ENCODE measurements at regions not wholly inside any gene's neighbourhood (a gene's known extent, or its start where the extent isn't known, plus 50 kb on each side); places are given as distances from the start of the nearest gene placed in this dataset.

GRCh38 chr4:121519236-121519838 lies 138.5 kb upstream of the QRFPR start:
- no peak for DNase-seq

GRCh38 chr4:121517241-121517640 lies 136.4 kb upstream of the QRFPR start:
- DNase-seq: no peak

GRCh38 chr4:121514443-121514842 lies 133.6 kb upstream of the QRFPR start:
- no peak for DNase-seq

DNA sequence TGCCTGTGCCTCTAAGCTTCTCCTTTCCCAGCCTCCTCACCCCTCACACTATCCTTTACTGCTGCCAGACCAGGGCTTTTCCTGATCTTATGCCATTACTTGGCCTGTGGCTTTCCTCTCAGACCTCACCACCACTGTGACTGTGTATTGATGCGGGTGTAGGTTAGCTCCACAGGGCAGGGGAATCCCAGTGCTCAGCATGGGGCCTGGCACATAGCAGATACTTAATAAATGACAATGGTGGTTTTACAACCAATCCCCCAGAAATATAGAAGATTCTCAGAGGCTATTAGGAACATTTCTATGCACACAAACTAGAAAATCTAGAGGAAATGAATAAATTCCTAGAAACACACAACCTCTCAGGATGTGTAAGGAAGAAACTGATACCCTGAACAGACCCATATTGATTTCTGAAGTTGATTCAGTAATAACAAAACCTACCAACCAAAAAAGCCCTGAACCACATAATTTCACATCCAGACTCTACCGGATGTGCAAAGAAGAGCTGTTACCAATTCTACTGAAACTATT lies 129.6 kb upstream of the QRFPR start:
- DNase-seq: no peak

DNA sequence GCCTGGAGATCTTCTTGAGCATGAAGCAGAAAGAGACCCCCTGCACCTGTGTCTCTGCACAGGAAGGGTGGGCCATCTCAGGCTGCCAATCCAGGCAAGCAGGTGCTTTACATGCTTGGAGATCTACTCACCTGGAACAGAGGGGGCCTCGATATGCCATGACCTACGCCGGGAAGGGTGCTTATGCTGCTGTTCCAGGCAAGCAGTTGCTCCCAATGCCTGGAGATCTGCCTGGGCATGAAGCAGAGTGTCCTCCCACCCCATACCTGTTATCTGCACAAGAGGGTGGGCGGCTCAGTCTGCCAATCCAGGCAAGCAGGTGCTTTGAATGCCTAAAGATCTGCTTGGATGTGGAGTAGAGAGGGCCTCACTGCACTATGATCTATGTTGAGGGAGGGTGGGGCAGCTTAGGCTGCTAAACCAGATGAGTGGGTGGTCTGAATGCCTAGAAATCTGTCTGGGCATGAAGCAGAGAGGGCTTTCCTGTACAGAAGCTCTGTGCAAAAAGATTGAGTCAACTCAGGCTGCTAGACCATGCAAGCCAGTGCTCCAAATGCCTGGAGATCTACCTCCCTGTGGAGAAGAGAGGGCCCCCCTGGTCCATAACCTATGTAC lies 104.5 kb upstream of the QRFPR start:
- DNase-seq: no peak

DNA sequence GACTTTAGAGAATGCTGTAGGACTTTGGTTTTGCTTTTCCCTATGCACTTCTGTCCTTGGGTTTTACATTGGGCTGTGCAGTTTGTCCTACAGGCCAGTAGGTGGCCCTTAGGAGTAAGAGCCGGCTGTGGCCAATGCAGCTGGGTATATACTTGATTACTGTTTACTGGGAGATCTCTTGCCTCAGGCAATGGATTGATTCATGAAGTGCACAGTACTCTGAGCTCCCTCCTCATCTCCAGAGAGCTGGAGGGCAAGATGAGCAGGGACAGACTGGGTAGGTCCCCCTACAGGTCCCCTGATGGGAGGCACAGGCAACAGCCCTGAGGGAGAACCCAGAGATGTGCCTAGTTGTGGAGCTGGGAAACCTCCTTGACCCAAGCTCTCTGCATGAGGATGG lies 103.8 kb upstream of the QRFPR start:
- DNase-seq: peak; percentile 76

GRCh38 chr4:121479808-121480207 lies 99.0 kb upstream of the QRFPR start:
- DNase-seq: no peak

DNA sequence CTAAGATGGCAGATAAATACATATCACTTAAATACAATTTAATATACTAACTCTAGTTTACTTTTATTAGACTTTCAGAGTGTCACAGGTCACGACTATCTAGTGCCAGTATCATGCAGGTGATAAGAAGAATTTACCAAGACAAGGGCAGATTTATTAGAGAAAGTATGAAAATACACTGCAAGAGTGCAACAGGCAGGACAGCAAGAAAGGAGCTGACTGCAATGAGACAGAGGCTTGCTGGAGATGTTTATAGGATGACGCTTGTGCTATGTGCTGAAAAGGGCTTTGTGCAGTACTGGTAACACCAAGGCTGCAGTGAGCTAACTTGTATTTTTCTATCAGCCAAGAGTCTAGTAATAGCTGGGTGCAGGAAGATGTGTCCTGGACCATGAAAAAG lies 96.7 kb upstream of the QRFPR start:
- no peak for DNase-seq

DNA sequence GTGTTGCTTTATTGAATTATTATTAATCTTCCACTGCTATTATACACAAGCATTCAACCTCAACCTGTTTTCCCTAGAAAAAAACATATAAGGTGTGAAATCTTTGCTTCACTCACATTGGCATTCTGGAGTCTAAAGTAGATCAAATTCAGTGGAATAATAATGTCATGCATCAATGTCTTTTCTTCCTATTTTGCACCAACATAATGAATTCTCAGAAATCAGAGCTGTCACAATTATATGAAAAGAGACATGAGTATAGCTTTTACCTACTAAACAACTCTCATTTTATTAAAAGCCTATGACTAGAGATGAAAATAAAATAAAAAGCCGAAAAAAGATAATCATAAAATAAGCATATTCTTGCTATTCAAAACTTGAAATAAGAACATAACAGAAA lies 96.3 kb upstream of the QRFPR start:
- DNase-seq: no peak

DNA sequence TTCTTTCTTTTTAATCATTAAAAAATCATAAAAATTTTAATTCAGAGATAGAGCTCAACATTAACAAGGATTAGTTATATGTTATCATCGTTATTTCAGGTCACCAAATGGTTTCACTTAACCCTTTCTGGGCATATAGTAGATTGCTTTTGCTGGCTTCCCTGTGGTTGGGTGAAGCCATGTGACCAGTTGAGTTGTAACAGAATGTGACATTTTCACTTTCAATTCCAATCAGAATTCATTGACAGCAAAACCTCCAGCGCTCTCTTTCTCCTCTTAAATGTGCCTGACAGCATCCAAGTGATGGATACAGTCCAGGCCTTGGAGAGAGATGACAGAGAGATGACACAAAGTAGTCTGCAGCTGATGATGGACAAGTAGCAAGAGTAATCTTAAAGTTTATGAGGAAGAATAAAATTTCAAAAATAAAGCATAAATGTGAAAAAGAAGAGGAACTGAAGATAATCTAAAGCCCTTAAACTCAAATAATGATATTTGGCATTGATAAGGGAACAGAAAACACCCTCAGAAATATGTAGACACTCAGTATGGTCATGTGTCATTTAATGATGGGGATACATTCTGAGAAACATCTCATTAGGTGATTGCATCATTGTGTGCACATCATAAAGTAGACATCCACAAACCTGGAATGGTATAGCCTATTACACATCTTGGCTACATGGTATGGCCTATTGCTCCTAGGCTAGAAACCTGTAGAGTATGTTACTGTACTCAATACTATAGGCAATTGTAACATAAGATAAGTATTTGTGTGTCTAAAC lies 92.3 kb upstream of the QRFPR start:
- no peak for DNase-seq

DNA sequence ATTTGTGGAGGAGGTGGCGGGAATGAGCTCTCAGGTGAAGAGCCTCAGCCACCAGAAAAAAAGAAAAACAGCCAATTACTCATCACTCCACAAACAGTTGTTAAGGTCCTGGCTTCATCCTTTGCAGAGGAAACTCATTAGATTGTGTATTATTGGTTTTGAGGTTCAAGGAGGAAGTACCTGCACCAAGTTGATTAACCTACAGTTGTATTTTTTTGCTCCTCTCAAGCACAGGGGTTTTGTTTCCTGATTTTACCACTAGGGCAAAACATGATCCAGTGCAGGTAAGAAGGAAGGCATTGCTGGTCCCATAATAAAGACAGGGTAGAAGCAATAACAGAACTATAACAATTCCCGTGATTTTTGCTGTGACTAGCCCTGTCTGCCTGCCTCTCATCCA lies 84.0 kb upstream of the QRFPR start:
- DNase-seq: no peak

DNA sequence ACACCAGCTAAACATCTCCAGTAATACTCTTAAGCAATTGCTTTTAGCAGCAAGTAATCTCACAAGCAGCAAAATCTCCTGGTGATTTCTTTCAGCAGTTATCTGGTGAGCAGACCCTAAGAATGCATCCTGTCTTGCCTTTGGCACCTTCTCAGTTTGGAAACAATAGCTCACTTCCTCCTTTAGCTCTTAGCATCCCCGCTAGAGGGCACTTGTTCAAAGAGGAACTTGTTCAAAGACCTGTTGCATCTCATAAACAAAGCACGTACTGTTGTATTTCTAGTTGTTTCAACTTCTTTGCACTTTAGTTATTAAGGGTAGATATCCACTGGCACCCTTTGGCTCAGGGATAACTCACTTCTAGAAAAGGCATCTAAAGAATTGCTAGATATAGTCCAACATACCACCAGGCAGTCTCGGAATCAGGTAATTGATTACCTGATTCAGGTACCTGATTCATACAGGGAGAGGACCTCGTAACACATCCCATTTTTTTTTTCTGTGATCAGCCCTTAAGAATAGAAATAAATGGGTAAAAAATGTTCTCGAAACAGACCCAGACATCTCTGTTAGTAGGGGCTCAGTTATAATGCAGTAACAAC lies 81.9 kb upstream of the QRFPR start:
- DNase-seq: peak; percentile 84

DNA sequence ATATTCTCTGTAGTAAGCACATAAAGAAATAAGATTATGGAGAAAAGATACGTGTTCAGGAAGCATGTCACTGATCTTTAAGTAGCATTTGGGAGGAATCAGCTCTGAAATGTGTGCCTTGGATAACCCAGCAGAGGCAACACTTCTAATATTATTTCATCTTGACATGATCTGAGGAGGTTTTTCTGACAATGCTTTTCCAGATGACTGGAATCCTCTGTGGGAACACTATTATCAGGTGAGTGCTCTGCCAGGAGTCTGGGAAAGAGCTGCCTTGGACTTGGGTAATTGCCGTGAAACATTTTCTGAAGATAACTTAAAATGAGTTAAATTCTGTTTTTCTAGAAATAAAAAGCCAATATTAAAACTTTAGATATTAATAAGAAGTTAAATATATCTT lies 78.2 kb upstream of the QRFPR start:
- DNase-seq: no peak

DNA sequence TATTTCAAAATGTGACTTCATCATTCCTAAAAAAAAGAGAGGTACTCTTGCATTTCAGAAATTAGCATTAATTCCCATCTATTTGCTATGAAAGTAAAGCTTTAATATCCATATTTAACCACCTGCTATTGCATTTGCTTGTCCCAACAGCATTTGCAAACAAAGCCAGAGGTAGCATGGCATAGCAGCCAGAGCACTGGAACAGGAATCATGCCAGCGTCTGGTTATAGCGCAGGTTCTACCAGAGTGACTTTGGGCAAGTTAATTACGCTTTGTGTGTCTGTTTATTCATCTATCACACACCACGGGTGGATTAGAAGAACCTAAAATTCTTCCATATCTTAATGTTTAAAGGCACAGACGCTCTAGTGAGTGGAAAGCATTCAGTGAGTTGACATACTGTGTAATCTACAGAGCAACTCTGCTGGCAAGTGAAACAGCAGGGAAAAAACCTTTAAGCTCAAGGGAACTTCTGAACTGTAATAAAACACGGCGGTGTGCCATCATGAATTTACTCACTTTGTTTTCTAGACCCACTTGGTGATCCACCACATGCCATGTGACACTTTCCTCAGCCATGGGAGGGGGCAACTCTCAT lies 76.6 kb upstream of the QRFPR start:
- no peak for DNase-seq

GRCh38 chr4:121455285-121455684 lies 74.5 kb upstream of the QRFPR start:
- no peak for DNase-seq

DNA sequence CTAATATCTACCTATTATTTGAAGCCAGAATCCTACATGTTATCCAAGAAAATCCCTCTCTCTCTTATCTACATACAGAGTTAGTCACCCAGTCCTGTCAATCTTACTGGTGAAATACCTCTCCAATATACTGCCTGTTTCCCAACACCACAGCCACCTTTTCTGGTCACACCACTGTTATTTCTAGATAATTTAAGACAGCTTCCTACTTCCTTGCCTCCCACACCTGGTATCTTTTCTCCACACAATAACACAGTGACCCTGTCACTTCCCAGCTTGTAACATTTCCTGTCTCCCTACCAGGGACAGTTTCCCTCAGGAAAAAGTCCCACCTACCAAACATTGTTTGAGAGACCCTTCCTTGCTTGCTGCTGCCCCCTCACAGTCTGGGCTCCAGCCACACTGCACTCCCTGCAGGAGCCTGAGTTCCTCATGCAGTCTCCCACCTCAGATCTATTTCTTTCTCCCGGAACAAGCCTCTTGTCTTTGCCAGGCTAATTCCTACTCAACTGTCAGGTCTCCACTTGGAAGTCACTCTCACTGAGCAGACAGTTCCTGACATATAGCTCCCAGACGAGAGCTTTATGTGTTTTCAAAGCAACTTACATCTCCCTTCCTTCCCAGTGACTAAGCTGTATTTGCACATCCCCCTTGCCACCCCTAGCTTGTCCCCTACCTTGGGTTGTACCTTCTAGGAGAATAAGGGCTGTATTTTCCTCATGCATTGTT lies 73.6 kb upstream of the QRFPR start:
- no peak for DNase-seq

- no peak for DNase-seq
These were observed 70.5 kb upstream of the QRFPR start for GRCh38 chr4:121451310-121451709.

GRCh38 chr4:121449416-121449815 lies 68.6 kb upstream of the QRFPR start:
- DNase-seq: no peak

DNA sequence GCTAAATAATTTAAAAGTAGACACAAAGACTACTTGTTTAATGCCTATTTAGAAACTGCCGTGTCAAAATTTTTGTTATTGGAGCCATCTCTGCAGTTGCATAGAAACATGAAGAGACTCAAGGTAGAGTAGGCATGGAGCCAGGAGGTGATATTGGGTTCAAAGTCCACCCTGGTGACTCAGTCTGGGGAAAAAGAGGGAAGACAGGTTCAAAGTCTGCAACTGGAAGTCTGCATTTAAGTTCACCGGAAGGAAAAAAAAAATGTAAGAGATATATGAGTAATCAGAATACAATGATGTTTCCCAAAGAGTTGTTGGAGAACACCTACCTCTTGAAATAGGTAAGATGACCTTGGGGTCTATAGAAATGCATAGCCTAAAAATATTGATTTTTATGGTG lies 67.4 kb upstream of the QRFPR start:
- DNase-seq: no peak

DNA sequence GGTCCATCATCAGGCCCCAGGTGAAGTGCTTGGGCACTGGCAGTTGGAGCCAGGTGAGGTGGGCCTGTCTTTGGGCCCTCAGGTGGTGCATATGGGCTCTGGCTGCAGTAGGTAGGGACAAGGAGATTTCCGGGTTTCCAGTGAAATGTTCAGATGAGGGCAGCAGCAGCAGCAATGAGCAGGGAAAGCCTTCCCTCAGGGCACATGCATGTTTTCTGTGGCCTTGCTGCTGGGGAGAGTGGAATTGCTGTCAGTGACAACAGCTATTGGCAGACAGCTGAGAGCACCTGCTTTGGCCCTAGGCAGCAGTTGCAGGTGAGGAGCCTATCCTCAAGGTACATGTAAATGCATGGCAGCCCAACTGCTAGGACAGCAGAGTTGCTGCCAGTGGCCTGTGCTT lies 58.9 kb upstream of the QRFPR start:
- no peak for DNase-seq

Measured in dermis blood vessel endothelial cell (primary cell).